Upper lobe of right lung (tissue), 1 donor: ENCODE measurements at regions not wholly inside any gene's neighbourhood (a gene's known extent, or its start where the extent isn't known, plus 50 kb on each side); places are given as distances from the start of the nearest gene placed in this dataset.
A peak's percentile ranks its signal among the peaks of the same experiment; 100 is the strongest.

Experiments
- ATAC-seq: fragments of 200-7000 bp; cut with Tn5 transposase; one replicate; pipeline ENCODE4 v1.9.1; 2020; ENCODE audit warnings: mild to moderate bottlenecking, moderate library complexity
- DNase-seq: peaks from one replicate; pipeline ENCODE4 v3.0.0-alpha.2; 2020
- H3K27ac ChIP-seq: fragments of 200-600 bp; one replicate; pipeline ENCODE4 v1.8.0; 2022
- H3K27me3 ChIP-seq: fragments of 200-600 bp; one replicate; pipeline ENCODE4 v1.8.0; 2022; ENCODE audit warnings: mild to moderate bottlenecking
- H3K36me3 ChIP-seq: fragments of 200-600 bp; one replicate; pipeline ENCODE4 v1.8.0; 2022
- H3K4me1 ChIP-seq: fragments of 200-600 bp; one replicate; pipeline ENCODE4 v1.8.0; 2022
- H3K4me3 ChIP-seq: fragments of 200-600 bp; one replicate; pipeline ENCODE4 v1.8.0; 2022; ENCODE audit warnings: mild to moderate bottlenecking
- H3K9me3 ChIP-seq: fragments of 200-600 bp; one replicate; pipeline ENCODE4 v1.8.0; 2022
- intact Hi-C: fragments of 100-400 bp; cut with DNase I; formaldehyde crosslinking; loops from one replicate; pipeline ENCODE4 v1.11.0; 2022
- TF ChIP-seq, protein P1 (sequence below): fragments of 200-600 bp; IDR thresholded peaks from one replicate; pipeline ENCODE4 v1.8.0; 2022; ENCODE audit warnings: antibody characterized with exemption
- donor health status: DM: no; HTN: yes; CAD: no; lungs with severe emphysema.

GRCh38 chr16:11460820-11461594, 115.7 kb downstream of the RMI2 start:
- DNase-seq (peak; percentile 43), ATAC-seq (no peak)
- H3K27me3 ChIP-seq: no peaks in the 10 kb centered on the region
- TF ChIP-seq, protein P1, sequence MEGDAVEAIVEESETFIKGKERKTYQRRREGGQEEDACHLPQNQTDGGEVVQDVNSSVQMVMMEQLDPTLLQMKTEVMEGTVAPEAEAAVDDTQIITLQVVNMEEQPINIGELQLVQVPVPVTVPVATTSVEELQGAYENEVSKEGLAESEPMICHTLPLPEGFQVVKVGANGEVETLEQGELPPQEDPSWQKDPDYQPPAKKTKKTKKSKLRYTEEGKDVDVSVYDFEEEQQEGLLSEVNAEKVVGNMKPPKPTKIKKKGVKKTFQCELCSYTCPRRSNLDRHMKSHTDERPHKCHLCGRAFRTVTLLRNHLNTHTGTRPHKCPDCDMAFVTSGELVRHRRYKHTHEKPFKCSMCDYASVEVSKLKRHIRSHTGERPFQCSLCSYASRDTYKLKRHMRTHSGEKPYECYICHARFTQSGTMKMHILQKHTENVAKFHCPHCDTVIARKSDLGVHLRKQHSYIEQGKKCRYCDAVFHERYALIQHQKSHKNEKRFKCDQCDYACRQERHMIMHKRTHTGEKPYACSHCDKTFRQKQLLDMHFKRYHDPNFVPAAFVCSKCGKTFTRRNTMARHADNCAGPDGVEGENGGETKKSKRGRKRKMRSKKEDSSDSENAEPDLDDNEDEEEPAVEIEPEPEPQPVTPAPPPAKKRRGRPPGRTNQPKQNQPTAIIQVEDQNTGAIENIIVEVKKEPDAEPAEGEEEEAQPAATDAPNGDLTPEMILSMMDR: no peak
- peaks cover 3% of the 10 kb centered on the region for H3K4me1 ChIP-seq
- H3K27ac ChIP-seq: no peak overlapping the region
- H3K36me3 ChIP-seq: no peaks in the 10 kb centered on the region
- H3K4me3 ChIP-seq: no peak overlapping the region
- intact Hi-C loops: no loop called here
- H3K9me3 ChIP-seq: no peaks in the 10 kb centered on the region

- peak; percentile 36 for DNase-seq
- Histone ChIP-seq H3K27me3 (no peaks in the 10 kb centered on the region), H3K36me3 (no peaks in the 10 kb centered on the region), H3K27ac (no peak overlapping the region), H3K4me3 (no peak overlapping the region), H3K4me1 (peaks cover 3% of the 10 kb centered on the region), H3K9me3 (no peaks in the 10 kb centered on the region)
- no peak for ATAC-seq
- TF ChIP-seq, protein P1: no peak
- intact Hi-C loops: no loop called here
These were observed 116.3 kb downstream of the RMI2 start for GRCh38 chr16:11461595-11461990.

- TF ChIP-seq, protein P1: no peak
- intact Hi-C loops: no loop called here
- no peak for ATAC-seq
- H3K27ac ChIP-seq: no peak overlapping the region
- H3K27me3 ChIP-seq: no peaks in the 10 kb centered on the region
- H3K4me3 ChIP-seq: no peak overlapping the region
- no peaks in the 10 kb centered on the region for H3K36me3 ChIP-seq
- DNase-seq: no peak
- H3K4me1 ChIP-seq: peaks cover 3% of the 10 kb centered on the region
- H3K9me3 ChIP-seq: no peaks in the 10 kb centered on the region
These were observed 116.8 kb downstream of the RMI2 start for GRCh38 chr16:11462036-11462435.

GRCh38 chr16:11462861-11463260, 117.6 kb downstream of the RMI2 start:
- intact Hi-C loops: no loop called here
- peak; percentile 18 for DNase-seq
- TF ChIP-seq, protein P1: no peak

GRCh38 chr16:11464241-11464640, 119.0 kb downstream of the RMI2 start:
- DNase-seq: no peak
- intact Hi-C loops: no loop called here
- no peak overlapping the region for H3K27ac ChIP-seq
- no peaks in the 10 kb centered on the region for H3K9me3 ChIP-seq
- no peak for ATAC-seq
- no peaks in the 10 kb centered on the region for H3K36me3 ChIP-seq
- H3K4me3 ChIP-seq: no peak overlapping the region
- H3K27me3 ChIP-seq: no peaks in the 10 kb centered on the region
- TF ChIP-seq, protein P1: no peak
- no peaks in the 10 kb centered on the region for H3K4me1 ChIP-seq

More at GRCh38 chr16:11462861-11463260, 117.6 kb downstream of the RMI2 start:
- no peak for ATAC-seq
- H3K4me1 ChIP-seq: peaks cover 3% of the 10 kb centered on the region
- no peak overlapping the region for H3K27ac ChIP-seq
- H3K9me3 ChIP-seq: no peaks in the 10 kb centered on the region
- H3K36me3 ChIP-seq: no peaks in the 10 kb centered on the region
- H3K27me3 ChIP-seq: no peaks in the 10 kb centered on the region
- H3K4me3 ChIP-seq: no peak overlapping the region
